ENCODE measurements at regions not wholly inside any gene's neighbourhood (a gene's known extent, or its start where the extent isn't known, plus 50 kb on each side); places are given as distances from the start of the nearest gene placed in this dataset.
"Not testable (repeated sequence)": the region's sequence is repeated elsewhere in the genome, so short reads cannot be mapped to it uniquely, and the experiment has no call there.

DNA sequence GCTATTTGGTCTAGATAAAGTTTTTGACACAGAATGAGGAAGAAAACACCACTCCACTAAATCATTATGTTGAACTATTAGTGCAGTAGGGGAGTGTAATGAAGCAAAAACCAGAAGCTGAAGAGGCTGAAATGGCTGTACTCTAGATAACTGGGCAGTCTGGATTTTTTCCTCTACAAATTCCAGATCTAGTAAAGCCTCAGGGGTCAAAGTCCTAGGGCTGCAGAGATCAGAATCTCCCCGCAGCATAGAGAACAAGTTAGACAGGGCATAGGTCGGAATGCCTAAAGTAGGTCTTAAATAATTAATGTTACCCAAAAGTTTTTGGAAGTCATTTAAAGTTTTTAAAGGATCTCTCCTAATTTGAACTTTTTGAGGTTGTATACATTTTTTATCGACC, 180.9 kb downstream of the OTOP1 start:
- DNase-seq (ENCODE audit: low read depth): not testable (repeated sequence)

- DNase-seq (ENCODE audit: low read depth): not testable (repeated sequence)
Observed at GRCh38 chr4:4046686-4047085, 180.0 kb downstream of the OTOP1 start.

- not testable (repeated sequence) for DNase-seq (ENCODE audit: low read depth)
Observed at GRCh38 chr4:4047202-4047601, 179.5 kb downstream of the OTOP1 start.

DNA sequence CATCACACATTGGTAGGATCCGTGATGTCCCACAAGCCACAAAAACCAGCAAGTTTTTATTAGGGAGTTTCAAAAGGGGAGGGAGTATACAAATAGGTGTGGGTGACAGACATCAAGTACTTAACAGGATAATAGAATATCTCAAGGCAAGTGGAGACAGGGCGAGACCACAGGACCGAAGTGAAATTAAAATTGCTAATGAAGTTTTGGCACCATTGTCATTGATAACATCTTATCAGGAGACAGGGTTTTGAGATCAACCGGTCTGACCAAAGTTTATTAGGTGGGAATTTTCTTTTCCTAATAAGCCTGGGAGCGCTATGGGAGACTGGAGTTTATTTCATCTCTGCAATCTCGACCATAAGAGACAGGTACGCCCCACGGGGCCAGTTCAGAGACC, 178.5 kb downstream of the OTOP1 start:
- DNase-seq (ENCODE audit: low read depth): not testable (repeated sequence)

DNA sequence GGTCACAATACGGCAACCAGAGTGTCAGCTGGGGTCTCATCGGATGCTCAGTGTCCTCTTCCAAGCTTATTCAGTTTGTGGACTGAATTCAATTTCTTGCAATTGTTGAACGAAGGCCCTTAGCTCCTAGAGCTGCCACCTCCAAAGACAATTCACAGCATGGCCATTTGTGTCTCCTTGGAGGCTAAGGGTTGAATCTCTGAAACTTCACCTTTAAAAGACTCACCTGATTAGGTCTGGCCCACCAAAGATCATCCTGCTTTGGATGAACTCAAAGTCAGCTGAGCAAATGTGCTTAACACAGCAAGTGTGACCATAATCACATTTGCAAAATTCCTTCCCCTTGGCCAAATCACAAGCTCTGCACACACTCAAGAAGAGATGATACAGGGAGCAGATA, 175.9 kb downstream of the OTOP1 start:
- not testable (repeated sequence) for DNase-seq (ENCODE audit: low read depth)

DNA sequence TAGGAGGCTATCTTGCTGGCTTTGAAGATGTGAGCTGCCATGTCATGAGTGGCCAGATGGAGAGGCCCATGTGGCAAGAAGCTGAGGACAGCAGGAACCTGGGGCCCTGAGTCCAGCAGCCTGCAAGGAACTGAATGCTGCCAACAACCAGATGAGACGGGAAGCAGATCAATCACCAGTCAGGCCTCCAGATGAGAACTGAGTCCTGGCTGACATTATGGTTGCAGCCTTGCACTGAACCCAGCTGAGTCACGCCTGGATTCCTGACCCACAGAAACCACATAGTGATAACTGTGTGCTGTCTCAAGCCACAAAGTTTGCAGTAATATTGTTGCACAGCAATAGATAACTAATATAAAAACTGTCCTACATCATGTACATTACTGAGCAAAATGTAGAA, 173.8 kb downstream of the OTOP1 start:
- DNase-seq (ENCODE audit: low read depth): not testable (repeated sequence)

GRCh38 chr4:4057226-4057625, 169.5 kb downstream of the OTOP1 start:
- DNase-seq (ENCODE audit: low read depth): not testable (repeated sequence)

DNA sequence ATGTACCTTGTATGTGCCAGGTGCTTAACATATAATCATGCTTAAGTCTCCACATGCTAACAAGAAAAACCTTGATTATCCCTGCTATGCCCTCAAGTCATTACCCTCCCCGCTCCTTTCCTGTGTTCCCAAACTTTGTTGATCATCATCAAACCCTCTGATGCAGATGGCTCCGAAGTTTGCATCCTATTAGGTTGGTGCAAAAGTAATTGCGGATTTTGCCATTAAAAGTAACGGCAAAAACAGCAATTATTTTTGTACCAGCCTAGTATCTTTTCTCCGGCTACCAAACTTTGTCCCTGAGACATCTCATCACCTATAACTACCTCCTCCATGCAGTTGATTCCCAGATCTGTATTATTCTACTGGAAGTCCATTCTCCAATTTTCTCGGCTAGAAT, 142.6 kb downstream of the OTOP1 start:
- DNase-seq (ENCODE audit: low read depth): not testable (repeated sequence)

DNA sequence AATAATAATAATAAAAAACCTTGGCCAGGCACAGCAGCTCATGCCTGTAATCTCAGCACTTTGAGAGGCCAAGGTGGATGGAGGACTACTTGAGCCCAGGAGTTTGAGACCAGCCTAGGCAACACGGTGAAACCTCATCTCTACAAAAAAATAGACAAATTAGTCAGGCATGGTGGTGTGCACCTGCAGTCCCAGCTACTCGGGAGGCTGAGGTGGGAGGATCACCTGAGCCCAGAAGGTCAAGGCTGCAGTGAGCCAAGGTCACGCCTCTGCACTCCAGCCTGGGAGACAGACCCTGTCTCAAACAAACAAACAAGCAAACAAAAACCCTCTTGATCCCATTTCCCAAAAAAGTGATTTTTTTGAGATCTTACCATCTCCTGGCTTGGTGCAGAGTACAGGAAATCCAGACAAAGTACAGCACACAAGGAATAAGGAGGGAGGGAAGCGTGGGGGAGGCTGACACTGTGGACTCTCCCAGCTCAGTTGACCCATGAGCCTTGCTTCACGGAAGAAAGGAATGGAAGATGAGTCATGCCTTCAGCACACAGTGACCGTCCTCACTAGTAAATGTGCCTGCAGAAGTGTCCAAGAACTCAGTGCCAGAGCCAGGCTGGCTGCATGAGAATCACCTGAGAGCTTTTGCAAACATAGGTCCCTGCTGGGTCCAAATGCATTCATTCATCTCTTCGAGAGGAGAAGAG, 136.9 kb downstream of the OTOP1 start:
- not testable (repeated sequence) for DNase-seq (ENCODE audit: low read depth)

DNA sequence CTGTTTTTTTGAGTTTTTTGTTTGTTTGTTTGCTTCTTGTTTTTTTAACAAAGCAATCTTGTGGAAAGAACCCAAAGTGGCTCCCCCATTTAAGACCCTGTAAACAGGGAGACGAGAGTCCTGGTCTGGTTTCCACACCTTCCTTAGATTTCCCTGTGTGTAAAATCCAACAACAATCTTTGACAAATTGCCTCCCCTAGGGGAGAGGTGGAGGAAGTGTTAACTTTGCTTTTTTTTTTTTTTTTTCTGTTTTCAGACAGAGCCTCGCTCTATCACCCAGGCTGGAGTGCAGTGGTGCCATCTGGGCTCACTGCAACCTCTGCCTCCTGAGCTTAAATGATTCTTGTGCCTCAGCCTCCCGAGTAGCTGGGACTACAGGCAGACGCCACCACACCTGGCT, 136.0 kb downstream of the OTOP1 start:
- not testable (repeated sequence) for DNase-seq (ENCODE audit: low read depth)

DNA sequence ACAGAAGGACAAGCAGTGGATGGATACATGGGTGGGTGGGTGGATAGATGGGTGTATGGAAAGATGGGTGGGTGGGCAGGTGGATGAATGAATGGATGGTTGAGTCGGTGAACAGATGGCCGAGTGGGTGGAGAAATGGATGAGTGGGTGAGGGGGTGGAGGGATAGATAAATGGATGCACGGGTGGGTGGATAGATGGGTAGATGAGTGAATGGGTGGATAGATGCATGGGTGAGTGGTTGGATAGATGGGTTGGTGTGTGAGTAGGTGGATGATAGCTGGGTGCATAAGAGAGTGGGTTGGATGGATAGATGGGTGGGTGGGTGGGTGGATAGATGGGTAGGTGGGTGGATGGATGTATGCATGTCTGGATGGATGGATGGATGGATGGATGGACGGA, 134.6 kb downstream of the OTOP1 start:
- DNase-seq (ENCODE audit: low read depth): not testable (repeated sequence)

- not testable (repeated sequence) for DNase-seq (ENCODE audit: low read depth)
Observed at GRCh38 chr4:4099610-4100009, 127.1 kb downstream of the OTOP1 start.

GRCh38 chr4:4106923-4107322, 119.8 kb downstream of the OTOP1 start:
- not testable (repeated sequence) for DNase-seq (ENCODE audit: low read depth)

GRCh38 chr4:4107411-4108107, 119.2 kb downstream of the OTOP1 start:
- peak; percentile 1 for DNase-seq (ENCODE audit: low read depth)

DNA sequence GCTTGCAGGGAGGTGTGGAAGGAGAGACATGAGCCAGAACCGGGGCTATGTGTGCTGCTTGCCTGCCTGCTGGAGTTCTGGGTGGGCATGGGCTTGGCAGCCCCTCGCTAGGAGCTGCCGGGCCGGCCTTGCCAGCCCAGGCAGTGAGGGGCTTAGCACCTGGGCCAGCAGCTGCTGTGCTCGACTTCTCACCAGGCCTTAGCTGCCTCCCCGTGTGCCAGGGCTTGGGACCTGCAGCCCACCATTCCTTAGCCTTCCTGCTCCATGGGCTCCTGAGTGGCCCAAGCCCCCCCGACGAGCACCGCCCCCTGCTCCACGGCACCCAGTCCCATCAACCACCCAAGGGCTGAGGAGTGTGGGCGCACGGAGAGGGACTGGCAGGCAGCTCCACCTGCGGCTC, 111.3 kb downstream of the OTOP1 start:
- DNase-seq (ENCODE audit: low read depth): not testable (repeated sequence)

DNA sequence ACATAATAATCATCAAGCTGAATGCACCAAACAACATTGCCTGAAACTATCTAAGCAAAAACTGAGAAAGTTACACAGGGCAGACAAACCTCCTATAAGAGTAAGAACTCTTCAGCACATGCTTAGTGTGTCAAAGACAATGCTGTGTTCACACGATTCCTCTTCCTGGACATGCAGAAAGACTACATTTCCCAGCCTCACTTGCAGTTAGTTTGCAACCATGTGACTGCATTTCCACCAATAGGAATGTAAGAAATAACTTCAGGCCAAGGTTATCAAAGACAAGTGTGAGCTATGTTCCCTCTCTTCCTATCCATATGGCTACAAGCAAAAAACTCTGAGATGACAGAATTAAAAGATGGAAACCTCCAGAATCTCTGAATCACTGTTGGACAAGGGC, 109.8 kb downstream of the OTOP1 start:
- DNase-seq (ENCODE audit: low read depth): not testable (repeated sequence)

DNA sequence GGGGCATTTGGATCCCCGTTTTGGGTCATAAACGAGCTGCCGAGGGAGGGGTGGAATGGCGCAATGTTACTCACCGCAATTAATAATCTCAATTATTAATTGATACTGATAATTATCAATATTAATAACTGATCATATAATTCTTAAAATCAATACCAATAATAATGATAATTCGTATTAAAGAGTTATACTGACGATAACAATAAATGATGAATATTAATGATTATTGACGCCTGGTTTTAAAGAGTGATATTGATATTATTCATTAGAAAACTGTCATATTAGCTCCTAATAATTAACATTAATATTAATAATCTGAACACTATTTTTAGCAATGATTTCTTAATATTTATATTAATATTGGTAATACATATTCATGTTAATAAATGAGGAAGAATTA, 92.4 kb downstream of the OTOP1 start:
- DNase-seq (ENCODE audit: low read depth): not testable (repeated sequence)

- DNase-seq (ENCODE audit: low read depth): not testable (repeated sequence)
Observed at GRCh38 chr4:4136621-4137020, 90.1 kb downstream of the OTOP1 start.
